Keratinocyte (primary cell): ENCODE measurements at regions not wholly inside any gene's neighbourhood (a gene's known extent, or its start where the extent isn't known, plus 50 kb on each side); places are given as distances from the start of the nearest gene placed in this dataset.

ENCODE experiments used
- CTCF ChIP-seq, 3 experiments: IDR thresholded peaks in 1 of 3; conservative IDR thresholded peaks in 1 of 3; optimal IDR thresholded peaks in 1 of 3; 2 replicates in 2 of 3; 3 replicates in 1 of 3; pipeline versions ENCODE3 to v1.5.1; 2011; ENCODE audit warnings: low read length in 3 of 3, mild to moderate bottlenecking in 3 of 3, moderate library complexity in 2 of 3, control low read depth in 1 of 3, inconsistent platforms in 1 of 3; ENCODE audit not compliant: insufficient read depth in 2 of 3; ENCODE audit errors: extremely low read depth in 1 of 3
- EZH2 ChIP-seq: IDR thresholded peaks from one replicate; pipeline ENCODE4 v1.6.1; 2012; ENCODE audit warnings: inconsistent platforms, mild to moderate bottlenecking, low read length, moderate library complexity

DNA sequence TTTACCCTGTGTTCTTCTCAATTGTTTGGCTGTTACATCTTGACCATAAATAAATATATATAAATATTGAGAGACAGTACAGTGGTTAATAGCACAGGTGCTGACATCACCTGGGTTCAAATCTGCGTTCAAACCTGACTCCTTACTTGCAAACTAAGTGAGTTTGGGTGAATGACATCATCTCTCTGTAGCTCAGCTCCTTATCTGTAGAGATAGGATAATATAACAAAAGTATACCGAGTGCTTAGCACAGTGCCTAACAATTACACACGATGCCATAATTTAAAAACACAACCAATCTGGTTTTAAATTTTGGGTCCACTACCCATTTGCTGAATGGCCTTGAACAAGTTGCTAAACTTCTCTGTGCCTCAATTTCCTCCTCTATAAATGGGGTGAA, 86.6 kb downstream of the RRAGC start:
- TF ChIP-seq CTCF (optimal IDR thresholded peaks at IDR 0.05 in 1 of 3, IDR thresholded peaks at IDR 0.05 in 1 of 3, conservative IDR thresholded peaks at IDR 0.05 in 1 of 3; ENCODE audit: extremely low read depth in 1 of 3, insufficient read depth in 2 of 3, low read length in 3 of 3): no peak
- TF ChIP-seq EZH2: no peak
